ENCODE measurements at regions not wholly inside any gene's neighbourhood (a gene's known extent, or its start where the extent isn't known, plus 50 kb on each side); places are given as distances from the start of the nearest gene placed in this dataset.

DNA sequence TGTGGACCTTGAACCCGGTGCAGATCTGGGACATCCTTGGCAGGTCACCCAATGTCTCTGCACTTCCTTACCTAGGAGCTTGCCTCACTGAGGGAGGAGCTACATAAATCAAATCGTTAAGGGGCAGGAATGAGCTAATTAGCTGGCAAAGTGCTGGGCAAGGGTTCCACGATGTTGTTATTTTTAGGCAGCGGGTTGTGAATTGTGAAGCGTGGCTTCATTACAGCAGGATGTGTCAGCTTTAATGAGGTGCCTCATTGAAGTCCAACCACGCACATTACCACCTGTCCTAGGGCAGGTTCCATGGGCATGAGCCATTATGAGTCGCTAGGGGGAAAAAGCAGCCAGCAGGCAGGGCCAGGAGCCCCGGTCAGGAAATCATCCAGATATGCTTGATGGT is 127.0 kb upstream of the AGAP1 start (continued):
- TF ChIP-seq CBX8 (IDR thresholded peaks at IDR 0.05; ENCODE audit: borderline replicate concordance, low read depth, low read length), result no peak
- TF ChIP-seq SIX5 (IDR thresholded peaks at IDR 0.05; ENCODE audit: low read depth, low read length), result no peak
- no peak for TF ChIP-seq SUZ12 (IDR thresholded peaks at IDR 0.05; ENCODE audit: low read length)
- TF ChIP-seq TBP (IDR thresholded peaks at IDR 0.05; ENCODE audit: low read depth, low read length), result no peak
- no peak for TF ChIP-seq CTBP2 (IDR thresholded peaks at IDR 0.05; ENCODE audit: borderline replicate concordance, insufficient read depth, insufficient read length, low read length)
- TF ChIP-seq ASH2L (IDR thresholded peaks at IDR 0.05; ENCODE audit: low read length), result no peak
- no peak for TF ChIP-seq HDAC2 (IDR thresholded peaks at IDR 0.05; ENCODE audit: borderline replicate concordance in 1 of 2, low read depth in 2 of 2, low read length in 2 of 2)
